ENCODE measurements at regions not wholly inside any gene's neighbourhood (a gene's known extent, or its start where the extent isn't known, plus 50 kb on each side); places are given as distances from the start of the nearest gene placed in this dataset.

DNA sequence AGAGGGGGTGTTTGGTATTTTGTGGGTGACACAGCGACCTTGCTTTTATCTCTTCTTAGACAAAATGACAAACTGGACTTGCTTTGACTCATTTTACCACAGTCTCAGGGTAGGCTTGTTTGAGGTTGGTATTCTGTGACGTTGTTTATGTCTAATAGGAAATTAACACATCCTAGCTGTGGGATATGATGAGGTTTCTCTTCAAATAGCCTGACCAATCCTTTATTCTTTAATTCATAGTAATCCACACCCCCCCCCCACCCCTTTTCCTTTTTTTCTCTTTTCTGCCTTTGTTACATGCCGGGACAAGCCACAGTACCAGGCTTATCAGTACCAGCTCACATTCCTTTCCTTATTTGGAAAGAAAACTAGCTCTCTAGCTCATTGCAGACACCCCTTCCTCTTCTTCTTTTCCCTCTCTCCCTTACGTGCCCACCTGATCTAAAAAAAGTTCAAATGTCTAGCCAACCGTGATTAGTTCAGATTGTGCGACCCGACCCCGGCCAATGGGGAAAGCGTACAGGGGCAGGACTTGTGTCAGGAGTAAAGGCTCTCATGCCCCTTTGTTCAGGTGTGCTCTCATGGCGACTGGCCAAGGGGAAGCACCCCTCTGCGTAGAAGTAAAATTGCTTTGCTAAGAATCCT is 52.2 kb upstream of the PTPRM start:
- TF ChIP-seq, protein P1, sequence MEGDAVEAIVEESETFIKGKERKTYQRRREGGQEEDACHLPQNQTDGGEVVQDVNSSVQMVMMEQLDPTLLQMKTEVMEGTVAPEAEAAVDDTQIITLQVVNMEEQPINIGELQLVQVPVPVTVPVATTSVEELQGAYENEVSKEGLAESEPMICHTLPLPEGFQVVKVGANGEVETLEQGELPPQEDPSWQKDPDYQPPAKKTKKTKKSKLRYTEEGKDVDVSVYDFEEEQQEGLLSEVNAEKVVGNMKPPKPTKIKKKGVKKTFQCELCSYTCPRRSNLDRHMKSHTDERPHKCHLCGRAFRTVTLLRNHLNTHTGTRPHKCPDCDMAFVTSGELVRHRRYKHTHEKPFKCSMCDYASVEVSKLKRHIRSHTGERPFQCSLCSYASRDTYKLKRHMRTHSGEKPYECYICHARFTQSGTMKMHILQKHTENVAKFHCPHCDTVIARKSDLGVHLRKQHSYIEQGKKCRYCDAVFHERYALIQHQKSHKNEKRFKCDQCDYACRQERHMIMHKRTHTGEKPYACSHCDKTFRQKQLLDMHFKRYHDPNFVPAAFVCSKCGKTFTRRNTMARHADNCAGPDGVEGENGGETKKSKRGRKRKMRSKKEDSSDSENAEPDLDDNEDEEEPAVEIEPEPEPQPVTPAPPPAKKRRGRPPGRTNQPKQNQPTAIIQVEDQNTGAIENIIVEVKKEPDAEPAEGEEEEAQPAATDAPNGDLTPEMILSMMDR (tag by site-specific recombination; IDR thresholded peaks at IDR 0.05), result no peak
- TF ChIP-seq YY1 (tag by site-specific recombination; IDR thresholded peaks at IDR 0.05), result no peak
- TF ChIP-seq SETDB1 (IDR thresholded peaks at IDR 0.05; ENCODE audit: insufficient read length, low read length), result no peak
- no peak for TF ChIP-seq MYNN (tag by site-specific recombination; IDR thresholded peaks at IDR 0.05; ENCODE audit: borderline replicate concordance)
- no peak for TF ChIP-seq ZNF175 (tag by site-specific recombination; IDR thresholded peaks at IDR 0.05)
- TF ChIP-seq, protein P2, sequence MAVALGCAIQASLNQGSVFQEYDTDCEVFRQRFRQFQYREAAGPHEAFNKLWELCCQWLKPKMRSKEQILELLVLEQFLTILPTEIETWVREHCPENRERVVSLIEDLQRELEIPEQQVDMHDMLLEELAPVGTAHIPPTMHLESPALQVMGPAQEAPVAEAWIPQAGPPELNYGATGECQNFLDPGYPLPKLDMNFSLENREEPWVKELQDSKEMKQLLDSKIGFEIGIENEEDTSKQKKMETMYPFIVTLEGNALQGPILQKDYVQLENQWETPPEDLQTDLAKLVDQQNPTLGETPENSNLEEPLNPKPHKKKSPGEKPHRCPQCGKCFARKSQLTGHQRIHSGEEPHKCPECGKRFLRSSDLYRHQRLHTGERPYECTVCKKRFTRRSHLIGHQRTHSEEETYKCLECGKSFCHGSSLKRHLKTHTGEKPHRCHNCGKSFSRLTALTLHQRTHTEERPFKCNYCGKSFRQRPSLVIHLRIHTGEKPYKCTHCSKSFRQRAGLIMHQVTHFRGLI (tag by site-specific recombination; IDR thresholded peaks at IDR 0.05), result no peak

Data from HEK293 (cell line).